ENCODE measurements at regions not wholly inside any gene's neighbourhood (a gene's known extent, or its start where the extent isn't known, plus 50 kb on each side); places are given as distances from the start of the nearest gene placed in this dataset.

GRCh38 chr1:228900886-228901392 is 165.7 kb downstream of the RHOU start:
- no peak for TF ChIP-seq SIN3A (IDR thresholded peaks at IDR 0.05; ENCODE audit: borderline replicate concordance, insufficient read depth, low read depth, low read length)
- TF ChIP-seq POLR2AphosphoS5 (IDR thresholded peaks at IDR 0.05; ENCODE audit: low read depth, low read length) = no peak
- no peak for TF ChIP-seq TCF7L2 (IDR thresholded peaks at IDR 0.05; ENCODE audit: low read depth, low read length)
- TF ChIP-seq, protein P1, sequence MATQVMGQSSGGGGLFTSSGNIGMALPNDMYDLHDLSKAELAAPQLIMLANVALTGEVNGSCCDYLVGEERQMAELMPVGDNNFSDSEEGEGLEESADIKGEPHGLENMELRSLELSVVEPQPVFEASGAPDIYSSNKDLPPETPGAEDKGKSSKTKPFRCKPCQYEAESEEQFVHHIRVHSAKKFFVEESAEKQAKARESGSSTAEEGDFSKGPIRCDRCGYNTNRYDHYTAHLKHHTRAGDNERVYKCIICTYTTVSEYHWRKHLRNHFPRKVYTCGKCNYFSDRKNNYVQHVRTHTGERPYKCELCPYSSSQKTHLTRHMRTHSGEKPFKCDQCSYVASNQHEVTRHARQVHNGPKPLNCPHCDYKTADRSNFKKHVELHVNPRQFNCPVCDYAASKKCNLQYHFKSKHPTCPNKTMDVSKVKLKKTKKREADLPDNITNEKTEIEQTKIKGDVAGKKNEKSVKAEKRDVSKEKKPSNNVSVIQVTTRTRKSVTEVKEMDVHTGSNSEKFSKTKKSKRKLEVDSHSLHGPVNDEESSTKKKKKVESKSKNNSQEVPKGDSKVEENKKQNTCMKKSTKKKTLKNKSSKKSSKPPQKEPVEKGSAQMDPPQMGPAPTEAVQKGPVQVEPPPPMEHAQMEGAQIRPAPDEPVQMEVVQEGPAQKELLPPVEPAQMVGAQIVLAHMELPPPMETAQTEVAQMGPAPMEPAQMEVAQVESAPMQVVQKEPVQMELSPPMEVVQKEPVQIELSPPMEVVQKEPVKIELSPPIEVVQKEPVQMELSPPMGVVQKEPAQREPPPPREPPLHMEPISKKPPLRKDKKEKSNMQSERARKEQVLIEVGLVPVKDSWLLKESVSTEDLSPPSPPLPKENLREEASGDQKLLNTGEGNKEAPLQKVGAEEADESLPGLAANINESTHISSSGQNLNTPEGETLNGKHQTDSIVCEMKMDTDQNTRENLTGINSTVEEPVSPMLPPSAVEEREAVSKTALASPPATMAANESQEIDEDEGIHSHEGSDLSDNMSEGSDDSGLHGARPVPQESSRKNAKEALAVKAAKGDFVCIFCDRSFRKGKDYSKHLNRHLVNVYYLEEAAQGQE (IDR thresholded peaks at IDR 0.05; ENCODE audit: insufficient read depth in 1 of 2, low read depth in 2 of 2, low read length in 1 of 2) = no peak
- TF ChIP-seq CTCF (IDR thresholded peaks at IDR 0.05) = no peak
- H3K27ac ChIP-seq (ENCODE audit: low read length) = no peak overlapping the region
- H3K4me1 ChIP-seq (ENCODE audit: control insufficient read depth, insufficient read depth, low read length) = peaks cover 21% of the 10 kb centered on the region
- POLR2A ChIA-PET = no interaction called here
- H3K27me3 ChIP-seq (ENCODE audit: control insufficient read depth, insufficient read depth, low read length) = no peaks in the 10 kb centered on the region
- in situ Hi-C loops (cut with HindIII; ENCODE audit: low pct_unique_long_range_greater_than_20kb, low sequenced_read_pairs) = no loop called here
- DNase-seq (ENCODE audit: low read depth, low spot score) = no peak
- ATAC-seq = no peak
- intact Hi-C loops (cut with micrococcal nuclease; ENCODE audit: unreplicated experiment) = no loop called here
- CTCF ChIA-PET = no interaction called here
- no peaks in the 10 kb centered on the region for H3K36me3 ChIP-seq (ENCODE audit: control insufficient read depth, insufficient read depth, low read length)
- H3K4me3 ChIP-seq (ENCODE audit: low read depth in 2 of 2, low read length in 2 of 2) = no peak overlapping the region
- BruUV-seq (replicated peaks) = no TSS peak
- no peaks in the 10 kb centered on the region for H3K9me3 ChIP-seq (ENCODE audit: control insufficient read depth, insufficient read depth, low read depth, low read length)

- intact Hi-C loops (cut with micrococcal nuclease; ENCODE audit: unreplicated experiment) = no loop called here
- H3K4me1 ChIP-seq (ENCODE audit: control insufficient read depth, insufficient read depth, low read length) = peaks cover 21% of the 10 kb centered on the region
- BruUV-seq (replicated peaks) = no TSS peak
- ATAC-seq (no peak), DNase-seq (ENCODE audit: low read depth, low spot score) (no peak)
- H3K27ac ChIP-seq (ENCODE audit: low read length) = peak overlapping the region; percentile 5; the same call in 1 of the 2 replicates
- POLR2A ChIA-PET = no interaction called here
- H3K36me3 ChIP-seq (ENCODE audit: control insufficient read depth, insufficient read depth, low read length) = no peaks in the 10 kb centered on the region
- TF ChIP-seq SIN3A (IDR thresholded peaks at IDR 0.05; ENCODE audit: borderline replicate concordance, insufficient read depth, low read depth, low read length) (no peak), CTCF (IDR thresholded peaks at IDR 0.05) (no peak), TCF7L2 (IDR thresholded peaks at IDR 0.05; ENCODE audit: low read depth, low read length) (no peak), POLR2AphosphoS5 (IDR thresholded peaks at IDR 0.05; ENCODE audit: low read depth, low read length) (no peak)
- TF ChIP-seq, protein P1 (IDR thresholded peaks at IDR 0.05; ENCODE audit: insufficient read depth in 1 of 2, low read depth in 2 of 2, low read length in 1 of 2) = no peak
- no peaks in the 10 kb centered on the region for H3K9me3 ChIP-seq (ENCODE audit: control insufficient read depth, insufficient read depth, low read depth, low read length)
- CTCF ChIA-PET = interaction anchor here (0.6 kb wide), 1 partner anchor 812 kb away, joined by 3 read pairs; no protein-coding TSS in a partner anchor
- H3K27me3 ChIP-seq (ENCODE audit: control insufficient read depth, insufficient read depth, low read length) = no peaks in the 10 kb centered on the region
- H3K4me3 ChIP-seq (ENCODE audit: low read depth in 2 of 2, low read length in 2 of 2) = no peak overlapping the region
- in situ Hi-C loops (cut with HindIII; ENCODE audit: low pct_unique_long_range_greater_than_20kb, low sequenced_read_pairs) = no loop called here
These were observed 166.8 kb downstream of the RHOU start for GRCh38 chr1:228901936-228902681.

All from Panc1 (cell line).